ENCODE measurements at regions not wholly inside any gene's neighbourhood (a gene's known extent, or its start where the extent isn't known, plus 50 kb on each side); places are given as distances from the start of the nearest gene placed in this dataset.

GRCh38 chr6:154583546-154584188 lies 73.2 kb upstream of the CNKSR3 start:
- no peak for TF ChIP-seq POLR2A (IDR thresholded peaks at IDR 0.05)
- TF ChIP-seq CTCF (IDR thresholded peaks at IDR 0.05) = no peak

Data from Peyer's patch (tissue), 4 donors.